Loucy (cell line): ENCODE measurements at regions not wholly inside any gene's neighbourhood (a gene's known extent, or its start where the extent isn't known, plus 50 kb on each side); places are given as distances from the start of the nearest gene placed in this dataset.

Source experiments
- EZH2phosphoT487 ChIP-seq: fragments of 200-600 bp; IDR thresholded peaks from 2 replicates; pipeline ENCODE4 v1.6.1; 2018; ENCODE audit warnings: antibody characterized with exemption, mild to moderate bottlenecking, moderate library complexity, borderline replicate concordance
- TF ChIP-seq, protein P1 (sequence below): fragments of 200-600 bp; sonication (generic); conservative IDR thresholded peaks from 2 replicates; pipeline ENCODE4 v1.5.1; 2014; ENCODE audit warnings: mild to moderate bottlenecking, antibody characterized with exemption, low read length

DNA sequence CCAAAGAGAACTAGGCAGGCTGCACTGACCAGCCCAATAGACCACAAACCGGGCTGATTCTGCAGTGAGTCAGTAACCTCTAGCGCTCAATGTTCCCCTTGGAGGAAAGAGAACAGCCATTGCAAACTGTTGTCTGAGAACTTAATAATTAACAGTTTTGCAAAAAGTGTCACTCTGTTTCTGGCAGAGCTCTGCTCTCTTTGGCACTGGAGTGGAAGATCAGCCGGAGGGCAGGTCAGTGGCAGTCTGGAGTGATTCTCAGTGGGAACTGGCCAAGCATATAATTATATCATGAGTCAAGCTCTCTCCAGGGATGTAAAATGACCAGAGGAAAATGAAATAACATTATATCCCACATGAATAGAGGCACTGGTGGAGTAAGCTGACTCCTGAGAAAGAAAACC, 238.3 kb downstream of the HLX start:
- TF ChIP-seq, protein P1, sequence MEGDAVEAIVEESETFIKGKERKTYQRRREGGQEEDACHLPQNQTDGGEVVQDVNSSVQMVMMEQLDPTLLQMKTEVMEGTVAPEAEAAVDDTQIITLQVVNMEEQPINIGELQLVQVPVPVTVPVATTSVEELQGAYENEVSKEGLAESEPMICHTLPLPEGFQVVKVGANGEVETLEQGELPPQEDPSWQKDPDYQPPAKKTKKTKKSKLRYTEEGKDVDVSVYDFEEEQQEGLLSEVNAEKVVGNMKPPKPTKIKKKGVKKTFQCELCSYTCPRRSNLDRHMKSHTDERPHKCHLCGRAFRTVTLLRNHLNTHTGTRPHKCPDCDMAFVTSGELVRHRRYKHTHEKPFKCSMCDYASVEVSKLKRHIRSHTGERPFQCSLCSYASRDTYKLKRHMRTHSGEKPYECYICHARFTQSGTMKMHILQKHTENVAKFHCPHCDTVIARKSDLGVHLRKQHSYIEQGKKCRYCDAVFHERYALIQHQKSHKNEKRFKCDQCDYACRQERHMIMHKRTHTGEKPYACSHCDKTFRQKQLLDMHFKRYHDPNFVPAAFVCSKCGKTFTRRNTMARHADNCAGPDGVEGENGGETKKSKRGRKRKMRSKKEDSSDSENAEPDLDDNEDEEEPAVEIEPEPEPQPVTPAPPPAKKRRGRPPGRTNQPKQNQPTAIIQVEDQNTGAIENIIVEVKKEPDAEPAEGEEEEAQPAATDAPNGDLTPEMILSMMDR, result no peak
- TF ChIP-seq EZH2phosphoT487, result no peak
